HG03565 (cell line): ENCODE measurements at regions not wholly inside any gene's neighbourhood (a gene's known extent, or its start where the extent isn't known, plus 50 kb on each side); places are given as distances from the start of the nearest gene placed in this dataset.

Experiments
- ATAC-seq: cut with Tn5 transposase; IDR thresholded peaks from one replicate; pipeline ENCODE4 v1.9.1; 2021; ENCODE audit warnings: mild to moderate bottlenecking, moderate library complexity; ENCODE audit not compliant: unreplicated experiment

- no peak for ATAC-seq
Observed at GRCh38 chr19:28889941-28890670, 322.8 kb downstream of the UQCRFS1 start.

DNA sequence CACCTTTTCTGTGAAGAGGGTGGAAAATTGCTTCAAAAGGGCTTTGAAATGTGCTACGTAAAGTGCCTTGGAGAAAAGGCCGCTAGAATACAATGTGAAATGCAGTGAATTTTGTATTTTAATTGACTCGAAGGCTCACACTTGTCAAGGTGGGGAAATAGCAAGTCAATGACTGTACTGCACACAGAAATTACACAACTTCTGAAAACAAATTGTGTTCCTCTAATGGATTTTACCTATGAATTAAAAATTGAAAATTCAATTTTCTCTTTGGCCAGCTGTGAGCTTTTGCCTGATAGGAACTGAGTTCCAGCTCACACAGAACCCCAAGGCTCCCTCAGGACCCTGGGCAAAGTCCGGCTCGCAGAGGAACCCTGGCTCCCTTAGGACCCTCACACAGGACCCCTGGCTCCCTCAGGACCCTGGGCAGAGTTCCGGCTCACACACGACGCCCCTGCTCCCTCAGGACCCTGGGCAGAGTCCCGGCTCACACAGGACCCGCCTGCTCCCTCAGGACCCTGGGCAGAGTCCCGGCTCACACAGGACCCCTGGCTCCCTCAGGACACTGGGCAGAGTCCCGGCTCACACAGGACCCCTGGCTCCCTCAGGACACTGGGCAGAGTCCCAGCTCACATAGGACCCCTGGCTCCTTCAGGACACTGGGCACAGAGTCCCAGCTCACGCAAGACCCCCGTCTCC, 324.9 kb downstream of the UQCRFS1 start:
- ATAC-seq: no peak

DNA sequence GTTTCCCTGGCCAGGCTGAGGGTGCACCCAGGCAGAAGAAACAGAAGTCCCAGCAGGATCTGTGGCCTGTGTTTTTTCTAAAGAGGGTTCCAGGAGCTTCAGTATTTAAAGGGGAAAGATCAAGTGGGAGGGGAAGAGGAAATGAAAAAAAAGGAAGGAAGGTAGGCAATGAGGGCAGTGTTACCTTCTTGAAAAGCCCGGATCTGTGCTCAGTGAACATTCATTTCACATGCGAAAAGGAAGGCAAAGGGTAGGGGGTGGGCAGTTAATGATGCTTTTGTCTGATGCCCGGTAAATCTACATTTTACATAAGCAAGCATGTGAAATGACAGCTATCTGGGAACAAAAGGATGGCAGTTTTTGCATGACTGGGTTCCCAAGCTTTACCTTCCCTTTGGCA, 326.2 kb downstream of the UQCRFS1 start:
- no peak for ATAC-seq

- ATAC-seq: no peak
Observed at GRCh38 chr19:28885965-28886364, 327.0 kb downstream of the UQCRFS1 start.

- no peak for ATAC-seq
Observed at GRCh38 chr19:28884786-28885476, 328.0 kb downstream of the UQCRFS1 start.

DNA sequence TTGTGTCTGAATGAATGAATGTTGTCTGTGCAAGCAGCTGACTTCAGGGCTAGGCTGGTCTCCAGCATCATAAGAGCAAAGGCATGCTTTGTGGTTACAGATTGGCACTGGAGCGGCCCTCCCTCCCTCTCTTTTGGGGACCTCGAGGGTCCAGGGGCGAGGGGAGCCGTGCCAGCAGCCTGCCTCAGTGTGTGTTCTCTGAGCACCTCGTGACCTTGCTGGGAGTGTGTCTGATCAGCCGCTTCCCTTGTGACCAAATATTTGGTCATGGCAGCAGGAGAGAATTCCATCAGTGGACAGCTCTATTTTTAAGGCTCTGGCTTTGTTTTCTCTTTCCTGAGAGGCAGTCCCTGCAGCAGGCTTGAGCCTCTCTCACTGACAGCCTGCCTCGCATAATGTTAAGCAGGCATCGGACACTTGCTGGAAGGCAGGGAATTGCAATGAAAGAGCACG, 329.7 kb downstream of the UQCRFS1 start:
- no peak for ATAC-seq

DNA sequence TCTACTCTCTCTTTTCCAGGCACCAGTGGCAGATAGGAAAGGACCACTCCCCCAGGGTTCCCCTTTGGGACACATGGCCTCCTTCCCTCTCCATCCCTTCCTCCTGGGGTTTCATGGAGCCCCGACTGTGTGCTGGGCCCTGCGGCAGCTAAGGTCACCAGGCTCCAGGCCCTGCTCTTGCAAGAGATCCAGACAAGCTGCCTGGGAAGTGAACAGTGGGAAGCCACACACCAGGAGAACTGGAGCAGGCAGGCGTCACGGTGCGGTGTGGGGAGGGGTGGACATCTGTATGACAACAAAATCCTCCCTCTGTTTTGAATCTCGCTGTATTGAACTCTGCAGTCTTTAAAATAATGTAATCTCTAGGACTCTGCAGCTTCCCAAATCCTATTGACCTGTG, 330.1 kb downstream of the UQCRFS1 start:
- no peak for ATAC-seq

- ATAC-seq: no peak
Observed at GRCh38 chr19:28881616-28882015, 331.3 kb downstream of the UQCRFS1 start.

GRCh38 chr19:28880735-28881401, 332.1 kb downstream of the UQCRFS1 start:
- no peak for ATAC-seq

GRCh38 chr19:28878862-28879566, 333.9 kb downstream of the UQCRFS1 start:
- ATAC-seq: no peak

GRCh38 chr19:28876609-28877123, 336.3 kb downstream of the UQCRFS1 start:
- ATAC-seq: no peak

GRCh38 chr19:28874742-28875141, 338.2 kb downstream of the UQCRFS1 start:
- no peak for ATAC-seq

DNA sequence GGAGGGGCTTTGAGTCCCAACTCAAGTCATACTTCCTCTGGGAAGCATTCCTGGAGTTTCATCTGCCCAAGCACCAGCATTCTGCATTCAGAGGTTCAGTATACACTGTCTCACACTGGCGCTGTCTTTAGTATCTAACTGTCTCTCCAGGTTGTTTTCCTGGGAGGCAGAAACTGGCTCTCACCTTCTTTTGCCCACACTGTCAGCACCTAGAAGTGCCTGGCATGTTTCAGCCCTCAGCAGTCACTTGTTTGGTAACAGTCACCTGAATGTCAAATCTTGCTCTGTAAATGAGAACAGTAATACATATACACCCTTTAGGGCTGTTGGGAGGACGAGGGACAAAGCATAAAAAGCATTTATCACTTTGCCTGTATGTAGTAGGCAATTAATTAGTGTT, 339.6 kb downstream of the UQCRFS1 start:
- no peak for ATAC-seq

DNA sequence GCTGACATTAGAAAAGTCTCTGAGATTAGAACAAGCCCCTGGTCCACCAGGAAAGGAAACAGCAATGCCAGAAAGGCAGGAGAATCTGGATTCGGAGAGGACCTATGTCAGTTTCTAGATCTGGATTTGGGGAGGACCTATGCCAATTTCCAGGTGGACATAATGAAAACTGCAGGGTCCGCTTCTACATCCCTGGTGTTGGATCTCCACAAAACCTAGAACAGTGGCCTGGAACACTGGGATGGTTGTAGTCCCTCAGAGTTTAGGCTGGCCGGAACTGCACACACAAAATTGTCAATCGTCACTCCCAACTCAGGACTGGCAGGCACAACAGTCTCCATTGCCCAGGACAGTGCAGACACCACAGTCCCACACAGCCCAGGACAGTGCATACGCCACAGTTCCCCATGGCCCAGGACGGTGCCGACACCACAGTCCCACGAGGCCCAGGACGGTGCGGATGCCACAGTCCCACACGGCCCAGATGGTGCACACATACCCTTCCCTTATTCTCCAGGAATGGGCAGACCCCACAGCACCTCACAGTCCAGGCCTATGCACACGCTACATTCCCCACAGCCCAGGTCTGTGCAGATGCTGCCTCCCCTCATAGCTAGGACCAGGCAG, 341.7 kb downstream of the UQCRFS1 start:
- ATAC-seq: no peak

DNA sequence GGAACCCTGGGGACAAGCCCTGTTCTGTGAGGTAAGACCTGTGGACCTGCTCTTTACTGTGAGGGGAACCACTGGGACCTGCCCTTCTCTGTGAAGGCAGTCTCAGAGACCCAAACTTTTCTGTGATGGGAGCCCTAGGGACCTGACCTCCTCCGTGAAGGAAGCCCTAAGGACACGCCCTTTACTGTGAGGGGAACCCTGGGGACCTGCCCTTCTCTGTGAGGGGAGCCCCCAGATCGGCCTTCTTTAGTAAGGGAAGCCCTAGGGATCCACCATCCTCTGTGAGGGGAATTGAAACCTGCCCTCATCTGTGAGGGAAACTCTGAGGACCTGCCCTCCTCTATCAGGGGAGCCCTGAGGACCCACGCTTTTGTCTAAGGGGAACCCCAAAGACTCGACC, 343.5 kb downstream of the UQCRFS1 start:
- ATAC-seq: no peak

DNA sequence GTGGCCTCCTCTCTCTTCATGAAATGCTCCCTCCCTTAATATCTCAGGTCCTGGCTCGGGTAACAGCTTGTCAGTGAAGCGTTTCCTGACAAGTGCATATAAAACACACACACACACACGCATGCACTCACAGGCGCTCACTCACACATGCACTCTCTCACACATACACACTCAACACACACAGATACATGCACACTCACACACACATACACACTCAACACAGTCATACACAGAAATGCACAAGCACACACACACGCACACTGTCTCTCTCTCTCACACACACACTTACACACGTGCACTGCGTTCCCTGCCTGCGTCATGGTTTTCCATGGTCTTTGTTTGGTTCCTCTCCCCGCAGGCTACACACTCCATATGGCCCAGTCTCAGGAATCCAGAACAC, 344.1 kb downstream of the UQCRFS1 start:
- no peak for ATAC-seq

GRCh38 chr19:28867978-28868377, 345.0 kb downstream of the UQCRFS1 start:
- no peak for ATAC-seq

- no peak for ATAC-seq
Observed at GRCh38 chr19:28864577-28865042, 348.3 kb downstream of the UQCRFS1 start.

GRCh38 chr19:28864024-28864503, 348.9 kb downstream of the UQCRFS1 start:
- no peak for ATAC-seq

- no peak for ATAC-seq
Observed at GRCh38 chr19:28862238-28862637, 350.7 kb downstream of the UQCRFS1 start.
